HG02938 (cell line): ENCODE measurements at regions not wholly inside any gene's neighbourhood (a gene's known extent, or its start where the extent isn't known, plus 50 kb on each side); places are given as distances from the start of the nearest gene placed in this dataset.
"Not testable (repeated sequence)": the region's sequence is repeated elsewhere in the genome, so short reads cannot be mapped to it uniquely, and the experiment has no call there.

Source experiments
- ATAC-seq: cut with Tn5 transposase; IDR thresholded peaks from one replicate; pipeline ENCODE4 v1.9.1; 2021; ENCODE audit warnings: mild to moderate bottlenecking, moderate library complexity; ENCODE audit not compliant: unreplicated experiment

- ATAC-seq = no peak
Observed at GRCh38 chr13:90448466-90449037, 898.9 kb upstream of the MIR17HG start.

- ATAC-seq = no peak
Observed at GRCh38 chr13:90453342-90453741, 894.1 kb upstream of the MIR17HG start.

- ATAC-seq = no peak
Observed at GRCh38 chr13:90454002-90454636, 893.4 kb upstream of the MIR17HG start.

GRCh38 chr13:90455067-90455466 lies 892.4 kb upstream of the MIR17HG start:
- ATAC-seq = no peak

- ATAC-seq = no peak
Observed at GRCh38 chr13:90455823-90456222, 891.7 kb upstream of the MIR17HG start.

GRCh38 chr13:90461398-90461797 lies 886.1 kb upstream of the MIR17HG start:
- no peak for ATAC-seq

- ATAC-seq = no peak
Observed at GRCh38 chr13:90477216-90477615, 870.3 kb upstream of the MIR17HG start.

GRCh38 chr13:90483906-90484305 lies 863.6 kb upstream of the MIR17HG start:
- ATAC-seq = no peak

- ATAC-seq = no peak
Observed at GRCh38 chr13:90485436-90485835, 862.1 kb upstream of the MIR17HG start.

- no peak for ATAC-seq
Observed at GRCh38 chr13:90492872-90493271, 854.6 kb upstream of the MIR17HG start.

- no peak for ATAC-seq
Observed at GRCh38 chr13:90493667-90494066, 853.8 kb upstream of the MIR17HG start.

- ATAC-seq = not testable (repeated sequence)
Observed at GRCh38 chr13:90494849-90495248, 852.6 kb upstream of the MIR17HG start.

- ATAC-seq = no peak
Observed at GRCh38 chr13:90498096-90498495, 849.4 kb upstream of the MIR17HG start.

GRCh38 chr13:90498816-90499215 lies 848.7 kb upstream of the MIR17HG start:
- no peak for ATAC-seq

GRCh38 chr13:90500569-90500968 lies 846.9 kb upstream of the MIR17HG start:
- ATAC-seq = no peak

- ATAC-seq = no peak
Observed at GRCh38 chr13:90502153-90502552, 845.3 kb upstream of the MIR17HG start.

GRCh38 chr13:90502762-90503161 lies 844.7 kb upstream of the MIR17HG start:
- no peak for ATAC-seq

GRCh38 chr13:90510319-90510718 lies 837.2 kb upstream of the MIR17HG start:
- no peak for ATAC-seq

GRCh38 chr13:90511903-90512302 lies 835.6 kb upstream of the MIR17HG start:
- ATAC-seq = no peak

GRCh38 chr13:90514712-90515111 lies 832.8 kb upstream of the MIR17HG start:
- not testable (repeated sequence) for ATAC-seq

GRCh38 chr13:90518417-90518816 lies 829.1 kb upstream of the MIR17HG start:
- ATAC-seq = no peak

- ATAC-seq = no peak
Observed at GRCh38 chr13:90519157-90519556, 828.3 kb upstream of the MIR17HG start.

GRCh38 chr13:90526711-90527110 lies 820.8 kb upstream of the MIR17HG start:
- ATAC-seq = no peak
